Spleen (tissue), 7 donors: ENCODE measurements at regions not wholly inside any gene's neighbourhood (a gene's known extent, or its start where the extent isn't known, plus 50 kb on each side); places are given as distances from the start of the nearest gene placed in this dataset.
A peak's percentile ranks its signal among the peaks of the same experiment; 100 is the strongest.

Experiments
- CTCF ChIP-seq, 11 experiments: fragments of 200-600 bp in 7 of 11; fragments of 450-650 bp in 4 of 11; sonication (generic) in 4 of 11; IDR thresholded peaks in 8 of 11; conservative IDR thresholded peaks in 3 of 11; 1 replicate in 7 of 11; 2 replicates in 4 of 11; pipeline versions ENCODE4 v1.4.0 to v1.8.0; 2016 to 2021; ENCODE audit warnings: antibody characterized with exemption in 11 of 11, inconsistent platforms in 4 of 11, mild to moderate bottlenecking in 1 of 11
- POLR2A ChIP-seq, 3 donors: fragments of 450-650 bp; IDR thresholded peaks; one replicate each; pipeline ENCODE4 v1.5.1; 2017; ENCODE audit warnings: antibody characterized with exemption in 3 of 3, mild to moderate bottlenecking in 1 of 3
- POLR2AphosphoS5 ChIP-seq, 3 donors: sonication (generic); formaldehyde crosslinking; IDR thresholded peaks; one replicate each; pipeline ENCODE4 v1.5.1; 2017; ENCODE audit warnings: antibody characterized with exemption in 3 of 3
- donor health status: DM: no; HTN: no; CAD: no; lungs with moderate emphysema.
- donor health status: DM: no; HTN: no; CAD: no.
- donor health status: DM: no; HTN: no; CAD: no.

- peak in 1 of 11 experiments; percentile 14 for TF ChIP-seq CTCF (IDR thresholded peaks at IDR 0.05 in 8 of 11, conservative IDR thresholded peaks at IDR 0.05 in 3 of 11)
- TF ChIP-seq POLR2A (IDR thresholded peaks at IDR 0.05): no peak
- no peak for TF ChIP-seq POLR2AphosphoS5 (IDR thresholded peaks at IDR 0.05)
Observed at GRCh38 chr11:19326499-19326898, 85.8 kb upstream of the E2F8 start.
